PC-3 (cell line): ENCODE measurements at regions not wholly inside any gene's neighbourhood (a gene's known extent, or its start where the extent isn't known, plus 50 kb on each side); places are given as distances from the start of the nearest gene placed in this dataset.

Experiments used
- ATAC-seq: fragments of 200-7000 bp; cut with Tn5 transposase; 2 replicates; pipeline ENCODE4 v1.9.1; 2020; ENCODE audit warnings: mild to moderate bottlenecking, moderate library complexity
- BruUV-seq: library from RNA; stranded (reverse); fragments of 400-500 nt; replicated peaks from 2 replicates; lab custom pipeline; 2021; lab: Mats Ljungman, UMichigan
- CTCF ChIA-PET: fragments of 300-600 bp; sonication (Branson Sonifier 250); formaldehyde crosslinking; loops from one replicate; lab custom pipeline; 2022; ENCODE audit warnings: antibody characterized with exemption; lab: Charles Lee
- POLR2A ChIA-PET: fragments of 300-600 bp; sonication (Branson Sonifier 250); formaldehyde crosslinking; loops from one replicate; lab custom pipeline; 2022; ENCODE audit warnings: antibody characterized with exemption; ENCODE audit not compliant: unreplicated experiment; lab: Charles Lee
- DNase-seq: peaks from one replicate; pipeline ENCODE4 v3.0.0-alpha.2; 2015
- H2AFZ ChIP-seq: fragments of 300-600 bp; sonication (generic); 2 replicates; pipeline ENCODE4 v1.6.0; 2016; ENCODE audit warnings: antibody characterized with exemption, low read length
- H3F3A ChIP-seq: fragments of 300-600 bp; sonication (generic); one replicate; pipeline ENCODE4 v1.6.0; 2017; ENCODE audit warnings: antibody characterized with exemption, low read length, control low read depth, mild to moderate bottlenecking; ENCODE audit not compliant: unreplicated experiment
- H3K27ac ChIP-seq: fragments of 300-600 bp; sonication (generic); 2 replicates; pipeline ENCODE4 v1.5.1; 2016; ENCODE audit warnings: mild to moderate bottlenecking, low read length
- H3K27me3 ChIP-seq: fragments of 300-600 bp; sonication (generic); 2 replicates; pipeline ENCODE4 v1.6.1; 2016; ENCODE audit warnings: low read length, mixed read lengths
- H3K36me3 ChIP-seq: fragments of 300-600 bp; sonication (generic); 2 replicates; pipeline ENCODE4 v1.6.1; 2016; ENCODE audit warnings: low read depth, mixed run types, low read length, mixed read lengths
- H3K4me1 ChIP-seq: fragments of 300-600 bp; sonication (generic); 2 replicates; pipeline ENCODE4 v1.5.1; 2016; ENCODE audit warnings: low read length; ENCODE audit not compliant: insufficient read depth
- H3K4me2 ChIP-seq: fragments of 300-600 bp; sonication (generic); 2 replicates; pipeline ENCODE4 v1.6.0; 2016; ENCODE audit warnings: low read length
- H3K4me3 ChIP-seq: fragments of 300-600 bp; sonication (generic); 2 replicates; pipeline ENCODE4 v1.5.1; 2016; ENCODE audit warnings: mild to moderate bottlenecking, low read length, mixed read lengths
- H3K79me2 ChIP-seq: fragments of 300-600 bp; sonication (generic); 2 replicates; pipeline ENCODE4 v1.6.1; 2017; ENCODE audit warnings: low read length, mixed read lengths
- H3K9ac ChIP-seq: fragments of 300-600 bp; sonication (generic); 2 replicates; pipeline ENCODE4 v1.6.0; 2016; ENCODE audit warnings: mild to moderate bottlenecking, low read length
- H3K9me2 ChIP-seq: fragments of 300-600 bp; sonication (generic); replicated peaks from 2 replicates; pipeline ENCODE4 v1.6.1; 2016; ENCODE audit warnings: mixed run types, low read length, mixed read lengths
- H3K9me3 ChIP-seq: fragments of 300-600 bp; sonication (generic); 2 replicates; pipeline ENCODE4 v1.6.1; 2016; ENCODE audit warnings: low read length, mixed read lengths
- H4K20me1 ChIP-seq: fragments of 300-600 bp; sonication (generic); 2 replicates; pipeline ENCODE4 v1.6.1; 2016; ENCODE audit warnings: low read length, mixed read lengths
- CTCF ChIP-seq: fragments of 300-600 bp; sonication (generic); conservative IDR thresholded peaks from 2 replicates; pipeline ENCODE4 v1.5.1; 2017; ENCODE audit warnings: antibody characterized with exemption, low read depth, mild to moderate bottlenecking, low read length
- EZH2 ChIP-seq: fragments of 300-600 bp; sonication (generic); IDR thresholded peaks from one replicate; pipeline ENCODE4 v1.6.1; 2017; ENCODE audit warnings: antibody characterized with exemption, mild to moderate bottlenecking, low read length; ENCODE audit not compliant: unreplicated experiment
- EZH2phosphoT487 ChIP-seq: fragments of 300-600 bp; sonication (generic); IDR thresholded peaks from 2 replicates; pipeline ENCODE4 v1.6.1; 2018; ENCODE audit warnings: mild to moderate bottlenecking, antibody characterized with exemption, low read length, borderline replicate concordance
- intact Hi-C: fragments of 100-400 bp; cut with micrococcal nuclease; formaldehyde crosslinking; loops from 2 replicates; pipeline ENCODE4 v1.9.0; 2023

- Histone ChIP-seq H3K27ac (no peak overlapping the region), H3K9me2 (no peaks in the 10 kb centered on the region), H3K36me3 (no peaks in the 10 kb centered on the region), H3F3A (no peaks in the 10 kb centered on the region), H3K4me1 (no peaks in the 10 kb centered on the region), H3K79me2 (no peaks in the 10 kb centered on the region), H4K20me1 (no peaks in the 10 kb centered on the region), H2AFZ (no peak overlapping the region), H3K4me2 (no peak overlapping the region), H3K9me3 (no peaks in the 10 kb centered on the region), H3K4me3 (no peak overlapping the region), H3K9ac (no peak overlapping the region), H3K27me3 (no peaks in the 10 kb centered on the region)
- no peak for DNase-seq
- intact Hi-C loops: no loop called here
- ChIA-PET CTCF (no interaction called here), POLR2A (no interaction called here)
- TF ChIP-seq EZH2 (no peak), EZH2phosphoT487 (no peak), CTCF (no peak)
- no peak for ATAC-seq
- no TSS peak for BruUV-seq
These were observed 559.5 kb upstream of the SGCD start for GRCh38 chr5:155767470-155767869.

- Histone ChIP-seq H3K36me3 (no peaks in the 10 kb centered on the region), H2AFZ (no peak overlapping the region), H3K4me3 (no peak overlapping the region), H3K9me2 (no peaks in the 10 kb centered on the region), H3K79me2 (no peaks in the 10 kb centered on the region), H3K9ac (no peak overlapping the region), H3K27me3 (no peaks in the 10 kb centered on the region), H3K27ac (no peak overlapping the region), H3K4me1 (no peaks in the 10 kb centered on the region), H3K9me3 (no peaks in the 10 kb centered on the region), H4K20me1 (no peaks in the 10 kb centered on the region), H3K4me2 (no peak overlapping the region), H3F3A (no peaks in the 10 kb centered on the region)
- BruUV-seq: no TSS peak
- ATAC-seq (no peak), DNase-seq (no peak)
- CTCF ChIA-PET: no interaction called here
- POLR2A ChIA-PET: no interaction called here
- no peak for TF ChIP-seq CTCF
- no peak for TF ChIP-seq EZH2
- no peak for TF ChIP-seq EZH2phosphoT487
- intact Hi-C loops: no loop called here
These were observed 558.6 kb upstream of the SGCD start for GRCh38 chr5:155768332-155768731.

- Histone ChIP-seq H3K27me3 (no peaks in the 10 kb centered on the region), H3K9me3 (no peaks in the 10 kb centered on the region), H2AFZ (no peak overlapping the region), H3K9ac (no peak overlapping the region), H3K79me2 (no peaks in the 10 kb centered on the region), H3K4me1 (no peaks in the 10 kb centered on the region), H3K4me3 (no peak overlapping the region), H3K27ac (no peak overlapping the region), H3K4me2 (no peak overlapping the region), H3F3A (no peaks in the 10 kb centered on the region), H3K36me3 (no peaks in the 10 kb centered on the region), H3K9me2 (no peaks in the 10 kb centered on the region), H4K20me1 (no peaks in the 10 kb centered on the region)
- no peak for TF ChIP-seq CTCF
- ChIA-PET POLR2A (no interaction called here), CTCF (no interaction called here)
- no peak for DNase-seq
- no peak for ATAC-seq
- intact Hi-C loops: no loop called here
- no TSS peak for BruUV-seq
These were observed 554.8 kb upstream of the SGCD start for GRCh38 chr5:155772009-155772662.
